IMR-90 (cell line): ENCODE measurements at regions not wholly inside any gene's neighbourhood (a gene's known extent, or its start where the extent isn't known, plus 50 kb on each side); places are given as distances from the start of the nearest gene placed in this dataset.

Experiments used
- ATAC-seq: fragments of 200-7000 bp; cut with Tn5 transposase; 2 replicates; pipeline ENCODE4 v1.9.1; 2020; ENCODE audit warnings: low read depth, mild to moderate bottlenecking, moderate library complexity
- BruUV-seq: library from RNA; stranded (reverse); fragments of 400-500 nt; replicated peaks from 2 replicates; lab custom pipeline; 2021; lab: Mats Ljungman, UMichigan
- CTCF ChIA-PET: fragments of 300-600 bp; formaldehyde crosslinking; extraction: SDS; loops from one replicate; lab custom pipeline; 2021; ENCODE audit warnings: antibody characterized with exemption; lab: Yijun Ruan, JAX
- POLR2A ChIA-PET: fragments of 300-600 bp; sonication (Branson Sonifier 250); formaldehyde crosslinking; loops from one replicate; lab custom pipeline; 2022; ENCODE audit warnings: antibody characterized with exemption; ENCODE audit not compliant: unreplicated experiment; lab: Charles Lee
- DNase-seq: peaks from one replicate; pipeline ENCODE4 v3.0.0; 2013
- H2AFZ ChIP-seq: replicated peaks from 2 replicates; pipeline ENCODE3; 2013; ENCODE audit warnings: low read length, mild to moderate bottlenecking; ENCODE audit not compliant: poor library complexity
- H2AK5ac ChIP-seq: 2 replicates; pipeline ENCODE4 v1.6.1; 2013; ENCODE audit warnings: low read depth, low read length, inconsistent platforms
- H2AK9ac ChIP-seq: replicated peaks from 2 replicates; pipeline ENCODE3; 2013; ENCODE audit warnings: mild to moderate bottlenecking, low read depth, low read length, moderate library complexity; ENCODE audit not compliant: poor library complexity
- H2BK120ac ChIP-seq: 2 replicates; pipeline ENCODE4 v1.6.1; 2013; ENCODE audit warnings: low read depth, low read length, inconsistent platforms
- H2BK15ac ChIP-seq: 3 replicates; pipeline ENCODE4 v1.6.1; 2013; ENCODE audit warnings: low read depth, low read length, inconsistent platforms
- H2BK20ac ChIP-seq: 2 replicates; pipeline ENCODE4 v1.6.1; 2013; ENCODE audit warnings: low read depth, mild to moderate bottlenecking, inconsistent platforms, low read length, moderate library complexity
- H2BK5ac ChIP-seq: 2 replicates; pipeline ENCODE4 v1.6.1; 2013; ENCODE audit warnings: mild to moderate bottlenecking, low read depth, low read length, inconsistent platforms; ENCODE audit not compliant: poor library complexity, severe bottlenecking
- H3K14ac ChIP-seq: replicated peaks from 2 replicates; pipeline ENCODE4 v1.6.1; 2013; ENCODE audit warnings: low read depth, low read length, inconsistent platforms
- H3K18ac ChIP-seq: 2 replicates; pipeline ENCODE4 v1.6.1; 2013; ENCODE audit warnings: low read depth, low read length, control low read depth
- H3K23ac ChIP-seq: 2 replicates; pipeline ENCODE4 v1.6.1; 2013; ENCODE audit warnings: low read depth, low read length, inconsistent platforms
- H3K27ac ChIP-seq: 2 replicates; pipeline ENCODE4 v1.5.1; 2013; ENCODE audit warnings: mild to moderate bottlenecking, control low read depth, low read length; ENCODE audit not compliant: insufficient read depth
- H3K27me3 ChIP-seq: 2 replicates; pipeline ENCODE4 v1.6.1; 2013; ENCODE audit warnings: low read length; ENCODE audit not compliant: control insufficient read depth, insufficient read depth
- H3K36me3 ChIP-seq: 2 replicates; pipeline ENCODE4 v1.6.1; 2013; ENCODE audit warnings: low read length, mixed read lengths; ENCODE audit not compliant: control insufficient read depth, insufficient read depth
- H3K4ac ChIP-seq: 2 replicates; pipeline ENCODE4 v1.6.1; 2013; ENCODE audit warnings: low read depth, low read length, inconsistent platforms
- H3K4me1 ChIP-seq: 2 replicates; pipeline ENCODE4 v1.6.1; 2013; ENCODE audit warnings: low read length, mixed read lengths; ENCODE audit not compliant: control insufficient read depth, insufficient read depth
- H3K4me2 ChIP-seq: 2 replicates; pipeline ENCODE4 v1.6.1; 2013; ENCODE audit warnings: low read depth, mild to moderate bottlenecking, control low read depth, low read length, moderate library complexity
- H3K4me3 ChIP-seq: 2 replicates; pipeline ENCODE4 v1.5.1; 2013; ENCODE audit warnings: low read depth, mild to moderate bottlenecking, control low read depth, low read length, moderate library complexity; ENCODE audit not compliant: insufficient read depth
- H3K56ac ChIP-seq: 2 replicates; pipeline ENCODE4 v1.6.1; 2013; ENCODE audit warnings: low read length, inconsistent platforms; ENCODE audit not compliant: insufficient read depth; ENCODE audit errors: extremely low read depth
- H3K79me1 ChIP-seq, 2 experiments: 2 replicates each; pipeline ENCODE4 v1.6.1; 2013; ENCODE audit warnings: low read length in 2 of 2, inconsistent platforms in 1 of 2, low read depth in 1 of 2
- H3K9ac ChIP-seq: 2 replicates; pipeline ENCODE4 v1.6.1; 2013; ENCODE audit warnings: low read depth, low read length, control low read depth
- H3K9me1 ChIP-seq: 2 replicates; pipeline ENCODE4 v1.6.1; 2013; ENCODE audit warnings: low read length, inconsistent platforms; ENCODE audit not compliant: insufficient read depth
- H3K9me3 ChIP-seq: 2 replicates; pipeline ENCODE4 v1.6.1; 2013; ENCODE audit warnings: low read length; ENCODE audit not compliant: control insufficient read depth, insufficient read depth
- H4K20me1 ChIP-seq: 2 replicates; pipeline ENCODE4 v1.6.1; 2013; ENCODE audit warnings: low read length, inconsistent platforms; ENCODE audit not compliant: insufficient read depth
- H4K5ac ChIP-seq: 2 replicates; pipeline ENCODE4 v1.6.1; 2013; ENCODE audit warnings: mild to moderate bottlenecking, low read depth, low read length, control low read depth
- H4K8ac ChIP-seq, 2 experiments: 2 replicates each; pipeline ENCODE4 v1.6.1; 2013; ENCODE audit warnings: low read depth in 2 of 2, low read length in 2 of 2, control low read depth in 1 of 2, inconsistent platforms in 1 of 2
- H4K91ac ChIP-seq: 2 replicates; pipeline ENCODE4 v1.6.1; 2013; ENCODE audit warnings: low read depth, low read length, inconsistent platforms; ENCODE audit not compliant: insufficient read depth
- BHLHE40 ChIP-seq: fragments of 150-350 bp; IDR thresholded peaks from 2 replicates; pipeline ENCODE4 v1.6.1; 2016; ENCODE audit warnings: mild to moderate bottlenecking, low read depth, low read length
- CEBPB ChIP-seq: IDR thresholded peaks from 2 replicates; pipeline ENCODE4 v1.6.1; 2012; ENCODE audit warnings: low read depth, low read length, improper control_type of control experiment
- CHD1 ChIP-seq: IDR thresholded peaks from 2 replicates; pipeline ENCODE4 v1.6.1; 2012; ENCODE audit warnings: low read depth, low read length, improper control_type of control experiment
- CTCF ChIP-seq: conservative IDR thresholded peaks from 2 replicates; pipeline ENCODE4 v1.5.1; 2012; ENCODE audit warnings: mild to moderate bottlenecking, low read depth, low read length, improper control_type of control experiment
- ELK1 ChIP-seq: fragments of 150-350 bp; IDR thresholded peaks from 2 replicates; pipeline ENCODE4 v1.6.1; 2016; ENCODE audit warnings: low read depth, mild to moderate bottlenecking, low read length, moderate library complexity, borderline replicate concordance
- FOS ChIP-seq: fragments of 150-350 bp; IDR thresholded peaks from 2 replicates; pipeline ENCODE4 v1.6.1; 2016; ENCODE audit warnings: low read depth, low read length
- MAFK ChIP-seq: IDR thresholded peaks from 2 replicates; pipeline ENCODE4 v1.6.1; 2012; ENCODE audit warnings: low read depth, low read length, improper control_type of control experiment
- MAZ ChIP-seq: IDR thresholded peaks from 2 replicates; pipeline ENCODE4 v1.6.1; 2012; ENCODE audit warnings: low read depth, mild to moderate bottlenecking, low read length, improper control_type of control experiment, moderate library complexity, borderline replicate concordance
- MXI1 ChIP-seq: IDR thresholded peaks from 2 replicates; pipeline ENCODE4 v1.6.1; 2012; ENCODE audit warnings: low read depth, mild to moderate bottlenecking, low read length, moderate library complexity, borderline replicate concordance
- NFE2L2 ChIP-seq: fragments of 150-350 bp; IDR thresholded peaks from 2 replicates; pipeline ENCODE4 v1.6.1; 2016; ENCODE audit warnings: low read depth, mild to moderate bottlenecking, low read length
- POLR2A ChIP-seq: IDR thresholded peaks from 2 replicates; pipeline ENCODE4 v1.6.1; 2012; ENCODE audit warnings: mild to moderate bottlenecking, low read depth, low read length
- RAD21 ChIP-seq: IDR thresholded peaks from 2 replicates; pipeline ENCODE4 v1.6.1; 2012; ENCODE audit warnings: low read length, improper control_type of control experiment
- RCOR1 ChIP-seq: IDR thresholded peaks from 2 replicates; pipeline ENCODE4 v1.6.1; 2012; ENCODE audit warnings: mild to moderate bottlenecking, low read length, improper control_type of control experiment; ENCODE audit not compliant: insufficient replicate concordance
- RFX5 ChIP-seq: IDR thresholded peaks from 2 replicates; pipeline ENCODE4 v1.8.0; 2012; ENCODE audit warnings: low read depth, mild to moderate bottlenecking, low read length, moderate library complexity
- SMC3 ChIP-seq: fragments of 150-350 bp; IDR thresholded peaks from 2 replicates; pipeline ENCODE4 v1.6.1; 2016; ENCODE audit warnings: low read depth, mild to moderate bottlenecking, antibody characterized with exemption, low read length, moderate library complexity
- USF2 ChIP-seq: fragments of 150-350 bp; IDR thresholded peaks from 2 replicates; pipeline ENCODE4 v1.6.1; 2017; ENCODE audit warnings: mild to moderate bottlenecking, antibody characterized with exemption, low read length, low read depth
- WGBS, 2 experiments: methylation state at CpG; one replicate each; pipeline versions ENCODE4 v1.1.5 to v1.1.7; 2013; ENCODE audit warnings: missing lambda C conversion rate in 2 of 2; ENCODE audit not compliant: insufficient read length in 1 of 2; ENCODE audit errors: extremely low coverage in 2 of 2; 5-methylcytosine and 5-hydroxymethylcytosine counted together
- dilution Hi-C: fragments of 300-500 bp; cut with HindIII; formaldehyde crosslinking; loops from one replicate; pipeline ENCODE4 v1.14.3; 2018; ENCODE audit warnings: low sequenced_read_pairs; ENCODE audit not compliant: unreplicated experiment
- in situ Hi-C: fragments of 300-500 bp; cut with MboI; formaldehyde crosslinking; loops from 3 replicates; pipeline ENCODE4 v1.14.3; 2019; ENCODE audit warnings: low sequenced_read_pairs, inconsistent platforms, mixed read lengths
- intact Hi-C: fragments of 100-400 bp; cut with micrococcal nuclease; formaldehyde crosslinking; loops from 2 replicates; pipeline ENCODE4 v1.10.0; 2022

GRCh38 chr6:139583420-139583819 lies 209.0 kb upstream of the CITED2 start:
- Histone ChIP-seq H2AFZ (no peak overlapping the region), H2BK20ac (peak overlapping the region; percentile 83), H3K9me3 (no peaks in the 10 kb centered on the region), H2AK9ac (no peak overlapping the region), H2BK15ac (peak overlapping the region; percentile 25; the same call in 1 of the 3 replicates), H3K9ac (no peak overlapping the region), H3K4ac (peak overlapping the region; percentile 54; the same call in 1 of the 2 replicates), H3K18ac (peak overlapping the region; percentile 13; the same call in 1 of the 2 replicates), H3K27me3 (no peaks in the 10 kb centered on the region), H3K56ac (no peak overlapping the region), H3K4me2 (no peak overlapping the region; the same call in 1 of the 2 replicates), H4K5ac (peak overlapping the region; percentile 5; the same call in 1 of the 2 replicates), H4K8ac (peak overlapping the region in 1 of 2 experiments; percentile 73; a peak in 2 of 4 replicates), H4K20me1 (no peaks in the 10 kb centered on the region), H2BK5ac (peak overlapping the region; percentile 79), H3K27ac (no peak overlapping the region), H3K9me1 (peaks cover 7% of the 10 kb centered on the region), H3K79me1 (peaks cover 0 to 4% of the 10 kb centered on the region in 2 experiments; a peak in 1 of 4 replicates), H2AK5ac (peak overlapping the region; percentile 69; the same call in 1 of the 2 replicates), H3K4me3 (no peak overlapping the region), H3K4me1 (peaks cover 14% of the 10 kb centered on the region), H2BK120ac (peak overlapping the region; percentile 80), H3K36me3 (no peaks in the 10 kb centered on the region), H3K14ac (peak overlapping the region; percentile 41; the same call in 1 of the 2 replicates), H3K23ac (peak overlapping the region; percentile 8; the same call in 1 of the 2 replicates), H4K91ac (no peak overlapping the region; the same call in 1 of the 2 replicates)
- in situ Hi-C loops: no loop called here
- no peak for TF ChIP-seq FOS
- TF ChIP-seq ELK1: no peak
- TF ChIP-seq USF2: no peak
- TF ChIP-seq MAFK: no peak
- no peak for TF ChIP-seq CEBPB
- no peak for TF ChIP-seq BHLHE40
- no peak for TF ChIP-seq CTCF
- no peak for TF ChIP-seq RFX5
- no peak for TF ChIP-seq CHD1
- no peak for TF ChIP-seq NFE2L2
- TF ChIP-seq SMC3: no peak
- TF ChIP-seq RAD21: no peak
- no peak for TF ChIP-seq POLR2A
- TF ChIP-seq RCOR1: no peak
- TF ChIP-seq MAZ: no peak
- TF ChIP-seq MXI1: no peak
- ChIA-PET POLR2A (no interaction called here), CTCF (no interaction called here)
- dilution Hi-C loops: no loop called here
- intact Hi-C loops: no loop called here
- no TSS peak for BruUV-seq
- DNase-seq (peak; percentile 51), ATAC-seq (peak; percentile 12; the same call in 1 of the 2 replicates)
- WGBS, 2 experiments: no CpG with 5 or more reads among the region's 3 CpGs
